ENCODE measurements at regions not wholly inside any gene's neighbourhood (a gene's known extent, or its start where the extent isn't known, plus 50 kb on each side); places are given as distances from the start of the nearest gene placed in this dataset.

DNA sequence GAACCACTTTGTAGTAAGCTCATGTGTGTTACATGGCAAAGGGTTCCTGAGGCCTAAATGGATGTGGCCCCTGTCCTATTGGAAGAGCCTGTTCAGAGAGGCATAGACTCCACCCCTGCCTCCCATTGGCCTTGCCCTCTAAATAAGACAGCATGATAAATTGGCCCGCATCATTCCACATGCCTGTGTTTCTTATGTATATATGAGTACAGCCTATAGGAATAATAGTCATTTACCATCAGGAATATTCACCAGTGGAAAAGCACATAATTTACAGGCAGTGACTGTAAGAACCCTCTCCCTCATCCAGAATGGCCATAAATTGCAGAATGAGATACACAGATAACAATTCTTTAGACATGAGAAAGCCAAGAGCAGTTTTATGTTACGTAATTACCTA, 519.5 kb upstream of the DAB1 start:
- no peaks in the 10 kb centered on the region for H3K9me3 ChIP-seq (ENCODE audit: control insufficient read depth, insufficient read depth, low read depth, low read length)
- H3K9ac ChIP-seq (ENCODE audit: low read length), result no peak overlapping the region
- H3K4me3 ChIP-seq (ENCODE audit: low read depth, low read length), result no peak overlapping the region
- no peaks in the 10 kb centered on the region for H3K4me1 ChIP-seq (ENCODE audit: control insufficient read depth, insufficient read depth, low read length)
- H3K36me3 ChIP-seq (ENCODE audit: control insufficient read depth, insufficient read depth, low read length), result no peaks in the 10 kb centered on the region
- no peak overlapping the region for H3K27ac ChIP-seq (ENCODE audit: low read depth, low read length)
- no peaks in the 10 kb centered on the region for H3K27me3 ChIP-seq (ENCODE audit: control insufficient read depth, insufficient read depth, low read length)

DNA sequence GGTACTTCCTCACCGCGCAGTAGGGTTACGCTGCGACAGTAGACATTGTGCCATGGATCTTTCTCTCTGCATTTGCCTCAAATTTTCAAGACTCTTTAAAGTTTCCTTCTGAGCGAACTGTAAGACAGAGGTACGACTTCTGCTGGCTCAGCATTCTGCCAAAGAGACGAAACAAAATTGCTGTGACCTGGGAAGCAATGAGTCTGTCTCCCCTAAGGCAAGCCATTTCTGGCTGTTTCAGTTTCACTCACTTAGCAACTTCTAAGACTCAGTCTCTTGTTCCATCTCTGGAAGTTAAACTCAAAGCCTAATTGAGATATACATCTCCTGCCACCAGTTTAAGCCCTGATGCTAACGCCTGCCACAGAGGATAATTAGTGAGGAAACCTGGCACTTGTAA, 510.9 kb upstream of the DAB1 start:
- Histone ChIP-seq H3K4me3 (ENCODE audit: low read depth, low read length) (no peak overlapping the region), H3K27me3 (ENCODE audit: control insufficient read depth, insufficient read depth, low read length) (no peaks in the 10 kb centered on the region), H3K4me1 (ENCODE audit: control insufficient read depth, insufficient read depth, low read length) (no peaks in the 10 kb centered on the region), H3K9ac (ENCODE audit: low read length) (no peak overlapping the region), H3K27ac (ENCODE audit: low read depth, low read length) (no peak overlapping the region), H3K9me3 (ENCODE audit: control insufficient read depth, insufficient read depth, low read depth, low read length) (no peaks in the 10 kb centered on the region), H3K36me3 (ENCODE audit: control insufficient read depth, insufficient read depth, low read length) (no peaks in the 10 kb centered on the region)

DNA sequence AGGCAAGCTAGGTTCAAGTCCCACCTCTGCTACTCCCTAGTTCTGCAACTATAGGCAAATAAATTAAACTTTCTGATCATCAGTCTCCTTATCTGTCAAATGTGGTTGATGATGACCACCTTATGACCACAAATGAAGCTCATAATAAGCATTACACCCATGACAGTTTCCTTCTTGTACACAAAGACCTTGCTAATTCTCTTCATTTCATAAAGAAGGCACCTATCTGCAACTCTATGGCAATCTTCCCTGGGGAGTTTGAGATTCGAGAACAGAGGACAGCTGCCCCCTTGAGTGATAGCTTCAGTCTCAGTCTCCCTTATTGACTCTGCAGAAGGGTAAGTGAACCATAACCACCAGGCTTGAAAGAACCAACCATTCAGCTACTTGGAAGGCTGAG, 503.1 kb upstream of the DAB1 start:
- Histone ChIP-seq H3K9ac (ENCODE audit: low read length) (no peak overlapping the region), H3K9me3 (ENCODE audit: control insufficient read depth, insufficient read depth, low read depth, low read length) (no peaks in the 10 kb centered on the region), H3K27me3 (ENCODE audit: control insufficient read depth, insufficient read depth, low read length) (no peaks in the 10 kb centered on the region), H3K4me3 (ENCODE audit: low read depth, low read length) (no peak overlapping the region), H3K36me3 (ENCODE audit: control insufficient read depth, insufficient read depth, low read length) (no peaks in the 10 kb centered on the region), H3K4me1 (ENCODE audit: control insufficient read depth, insufficient read depth, low read length) (peaks cover 6% of the 10 kb centered on the region; the same call in 1 of the 2 replicates), H3K27ac (ENCODE audit: low read depth, low read length) (no peak overlapping the region)

DNA sequence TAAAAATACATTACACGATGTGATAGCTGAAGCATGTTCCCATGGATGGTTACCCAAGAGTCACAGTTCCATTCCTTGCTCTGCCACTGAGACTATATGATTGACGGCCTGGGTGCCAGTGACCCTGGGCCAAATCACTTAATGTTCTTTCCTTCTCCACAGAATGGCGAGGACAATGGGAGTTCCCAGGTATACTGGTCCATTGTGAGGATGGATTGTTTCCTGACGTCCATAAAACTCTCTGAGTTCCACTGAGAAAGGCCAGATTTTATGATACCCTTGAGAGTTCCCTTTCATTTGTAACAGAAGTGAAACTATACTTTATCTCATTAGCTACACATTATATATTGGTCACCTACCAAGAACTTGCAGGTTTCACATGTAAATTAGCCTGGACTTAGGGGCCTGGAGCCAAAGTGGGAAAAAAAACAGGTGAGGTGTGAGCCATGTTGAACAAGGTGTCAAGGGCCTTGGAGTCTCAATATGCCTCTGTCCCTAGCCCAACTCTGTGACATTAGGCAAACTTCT, 502.2 kb upstream of the DAB1 start:
- Histone ChIP-seq H3K27me3 (ENCODE audit: control insufficient read depth, insufficient read depth, low read length) (no peaks in the 10 kb centered on the region), H3K36me3 (ENCODE audit: control insufficient read depth, insufficient read depth, low read length) (no peaks in the 10 kb centered on the region), H3K27ac (ENCODE audit: low read depth, low read length) (no peak overlapping the region), H3K9ac (ENCODE audit: low read length) (no peak overlapping the region), H3K9me3 (ENCODE audit: control insufficient read depth, insufficient read depth, low read depth, low read length) (no peaks in the 10 kb centered on the region), H3K4me3 (ENCODE audit: low read depth, low read length) (no peak overlapping the region), H3K4me1 (ENCODE audit: control insufficient read depth, insufficient read depth, low read length) (peaks cover 6% of the 10 kb centered on the region; the same call in 1 of the 2 replicates)

DNA sequence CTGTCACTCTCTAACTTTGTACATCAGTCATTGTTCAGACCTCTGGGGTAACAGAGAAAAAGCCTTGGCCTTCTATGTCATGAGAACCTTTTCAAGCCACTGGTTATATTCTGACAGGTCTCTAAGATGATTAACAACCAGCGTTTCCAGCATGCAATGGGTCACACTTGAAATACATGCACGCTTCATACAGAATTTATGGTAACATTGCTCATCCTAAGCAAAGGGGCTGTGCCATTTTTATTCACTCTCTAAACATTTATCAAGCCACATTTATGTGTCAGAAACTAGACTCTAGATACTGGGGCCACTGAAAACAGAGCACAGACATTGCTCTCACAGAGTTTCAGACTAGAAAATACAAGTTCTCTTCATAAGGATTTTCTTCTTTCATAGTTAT, 501.4 kb upstream of the DAB1 start:
- H3K4me3 ChIP-seq (ENCODE audit: low read depth, low read length), result no peak overlapping the region
- no peaks in the 10 kb centered on the region for H3K9me3 ChIP-seq (ENCODE audit: control insufficient read depth, insufficient read depth, low read depth, low read length)

DNA sequence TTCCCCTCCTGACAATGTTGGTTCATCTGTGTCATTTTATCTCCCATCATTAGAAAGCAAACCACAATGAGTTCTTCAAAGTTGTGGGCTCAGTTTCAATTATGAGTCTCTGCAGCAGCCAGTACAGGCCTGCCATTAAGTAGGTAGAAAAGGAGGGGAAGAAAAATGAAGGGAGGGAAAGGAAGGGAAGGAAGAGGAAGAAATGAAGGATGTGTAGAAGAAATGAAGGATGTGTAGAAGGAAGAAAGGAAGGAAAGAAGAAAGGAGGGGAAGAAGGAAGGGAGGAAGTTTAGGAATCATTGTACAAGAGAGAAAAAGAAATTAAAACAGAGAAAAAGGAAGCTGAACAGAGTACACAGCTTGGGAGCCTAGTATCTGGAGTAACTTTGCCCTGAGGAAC, 498.3 kb upstream of the DAB1 start:
- Histone ChIP-seq H3K27me3 (ENCODE audit: control insufficient read depth, insufficient read depth, low read length) (no peaks in the 10 kb centered on the region), H3K4me1 (ENCODE audit: control insufficient read depth, insufficient read depth, low read length) (peaks cover 2% of the 10 kb centered on the region; the same call in 1 of the 2 replicates), H3K9me3 (ENCODE audit: control insufficient read depth, insufficient read depth, low read depth, low read length) (no peaks in the 10 kb centered on the region), H3K36me3 (ENCODE audit: control insufficient read depth, insufficient read depth, low read length) (no peaks in the 10 kb centered on the region), H3K27ac (ENCODE audit: low read depth, low read length) (no peak overlapping the region), H3K9ac (ENCODE audit: low read length) (no peak overlapping the region), H3K4me3 (ENCODE audit: low read depth, low read length) (no peak overlapping the region)

More for the DNA sequence above, 501.4 kb upstream of the DAB1 start:
- H3K9ac ChIP-seq (ENCODE audit: low read length), result no peak overlapping the region
- no peak overlapping the region for H3K27ac ChIP-seq (ENCODE audit: low read depth, low read length)
- no peaks in the 10 kb centered on the region for H3K36me3 ChIP-seq (ENCODE audit: control insufficient read depth, insufficient read depth, low read length)
- no peaks in the 10 kb centered on the region for H3K27me3 ChIP-seq (ENCODE audit: control insufficient read depth, insufficient read depth, low read length)
- peaks cover 6% of the 10 kb centered on the region; the same call in 1 of the 2 replicates for H3K4me1 ChIP-seq (ENCODE audit: control insufficient read depth, insufficient read depth, low read length)

DNA sequence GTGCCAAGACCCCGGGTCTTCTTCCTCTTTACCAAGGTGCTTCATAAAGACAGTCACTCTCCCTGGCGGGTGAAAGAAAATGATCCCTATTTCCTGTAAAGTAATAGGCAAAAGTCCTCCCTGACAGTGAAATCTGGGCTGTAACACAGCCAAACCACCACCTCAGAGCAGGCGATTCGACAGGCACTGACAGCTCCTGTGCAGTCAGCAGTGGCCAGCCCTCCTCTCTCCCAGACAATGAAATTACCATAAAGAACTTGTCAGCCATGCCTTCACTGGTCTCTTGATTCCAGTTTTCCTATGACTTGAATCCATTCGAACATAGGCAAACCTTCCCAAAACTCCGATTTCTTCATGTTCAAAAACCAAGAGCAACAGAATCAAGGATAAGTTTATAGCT, 492.2 kb upstream of the DAB1 start:
- Histone ChIP-seq H3K4me3 (ENCODE audit: low read depth, low read length) (no peak overlapping the region), H3K9ac (ENCODE audit: low read length) (no peak overlapping the region), H3K9me3 (ENCODE audit: control insufficient read depth, insufficient read depth, low read depth, low read length) (no peaks in the 10 kb centered on the region), H3K4me1 (ENCODE audit: control insufficient read depth, insufficient read depth, low read length) (no peaks in the 10 kb centered on the region), H3K36me3 (ENCODE audit: control insufficient read depth, insufficient read depth, low read length) (no peaks in the 10 kb centered on the region), H3K27ac (ENCODE audit: low read depth, low read length) (no peak overlapping the region), H3K27me3 (ENCODE audit: control insufficient read depth, insufficient read depth, low read length) (no peaks in the 10 kb centered on the region)

DNA sequence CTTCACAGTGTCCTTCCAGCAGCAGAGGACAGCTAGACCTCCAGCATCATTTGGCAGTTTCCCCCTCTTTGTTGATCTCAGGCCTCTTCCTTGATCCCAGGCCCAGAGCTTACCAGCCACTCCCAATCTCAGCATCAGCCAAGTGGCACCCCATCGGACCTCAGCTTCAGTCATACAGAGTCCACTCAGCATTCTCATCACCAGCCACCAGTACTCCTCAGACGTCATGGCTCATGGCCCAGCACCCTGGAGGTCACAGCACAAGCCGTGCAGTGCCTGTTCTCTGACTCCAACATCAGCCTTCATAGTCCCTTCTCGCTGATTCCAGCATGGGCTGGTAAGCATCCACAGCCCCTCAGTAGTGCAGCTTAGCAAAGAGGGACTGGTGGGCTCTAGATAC, 487.6 kb upstream of the DAB1 start:
- H3K4me1 ChIP-seq (ENCODE audit: control insufficient read depth, insufficient read depth, low read length), result peaks cover 4% of the 10 kb centered on the region; the same call in 1 of the 2 replicates
- H3K9ac ChIP-seq (ENCODE audit: low read length), result no peak overlapping the region
- no peak overlapping the region for H3K4me3 ChIP-seq (ENCODE audit: low read depth, low read length)
- H3K27me3 ChIP-seq (ENCODE audit: control insufficient read depth, insufficient read depth, low read length), result no peaks in the 10 kb centered on the region
- no peaks in the 10 kb centered on the region for H3K9me3 ChIP-seq (ENCODE audit: control insufficient read depth, insufficient read depth, low read depth, low read length)
- no peaks in the 10 kb centered on the region for H3K36me3 ChIP-seq (ENCODE audit: control insufficient read depth, insufficient read depth, low read length)
- no peak overlapping the region for H3K27ac ChIP-seq (ENCODE audit: low read depth, low read length)

DNA sequence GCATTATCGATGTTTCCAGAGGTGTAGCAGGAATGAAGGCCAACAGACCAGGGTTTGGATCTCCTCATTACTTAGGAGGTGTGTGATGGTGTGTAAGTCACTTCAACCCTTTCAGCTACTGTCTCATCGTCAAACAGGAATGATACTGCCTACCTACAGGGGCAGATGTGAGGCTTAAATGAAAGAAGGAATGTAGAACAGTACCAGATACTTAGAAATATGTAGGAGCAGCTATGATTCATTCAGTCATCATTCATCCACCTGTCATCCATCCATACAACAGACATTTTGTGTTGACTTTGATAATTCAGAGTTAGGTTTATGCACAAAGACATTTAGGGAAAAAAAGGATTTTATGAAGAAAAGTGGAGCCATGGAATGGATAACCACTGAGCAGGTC, 486.9 kb upstream of the DAB1 start:
- no peak overlapping the region for H3K9ac ChIP-seq (ENCODE audit: low read length)
- no peak overlapping the region for H3K27ac ChIP-seq (ENCODE audit: low read depth, low read length)
- H3K27me3 ChIP-seq (ENCODE audit: control insufficient read depth, insufficient read depth, low read length), result no peaks in the 10 kb centered on the region
- no peaks in the 10 kb centered on the region for H3K36me3 ChIP-seq (ENCODE audit: control insufficient read depth, insufficient read depth, low read length)
- no peaks in the 10 kb centered on the region for H3K9me3 ChIP-seq (ENCODE audit: control insufficient read depth, insufficient read depth, low read depth, low read length)
- no peak overlapping the region for H3K4me3 ChIP-seq (ENCODE audit: low read depth, low read length)
- H3K4me1 ChIP-seq (ENCODE audit: control insufficient read depth, insufficient read depth, low read length), result peaks cover 4% of the 10 kb centered on the region; the same call in 1 of the 2 replicates

DNA sequence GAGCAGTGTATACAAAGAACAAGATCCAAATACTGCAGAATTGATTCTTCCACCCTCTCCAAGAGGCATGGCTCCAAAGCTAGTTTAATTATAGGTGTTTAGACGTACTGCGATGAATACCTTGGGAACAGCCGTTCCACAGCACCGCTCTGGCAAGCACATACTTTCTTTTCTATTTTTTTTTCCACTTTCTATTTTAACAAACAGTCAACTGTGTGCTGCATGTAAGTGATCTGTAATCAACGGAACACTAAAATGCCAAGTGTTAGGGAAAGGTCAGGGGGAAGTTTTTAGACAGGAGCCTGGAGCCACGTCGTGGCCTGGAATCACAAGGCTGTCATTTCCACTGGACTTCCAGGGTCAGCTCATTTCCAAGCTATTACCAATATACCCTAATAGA, 486.4 kb upstream of the DAB1 start:
- Histone ChIP-seq H3K27ac (ENCODE audit: low read depth, low read length) (no peak overlapping the region), H3K27me3 (ENCODE audit: control insufficient read depth, insufficient read depth, low read length) (no peaks in the 10 kb centered on the region), H3K9ac (ENCODE audit: low read length) (no peak overlapping the region), H3K4me3 (ENCODE audit: low read depth, low read length) (no peak overlapping the region), H3K4me1 (ENCODE audit: control insufficient read depth, insufficient read depth, low read length) (peaks cover 4% of the 10 kb centered on the region; the same call in 1 of the 2 replicates), H3K36me3 (ENCODE audit: control insufficient read depth, insufficient read depth, low read length) (no peaks in the 10 kb centered on the region), H3K9me3 (ENCODE audit: control insufficient read depth, insufficient read depth, low read depth, low read length) (no peaks in the 10 kb centered on the region)

DNA sequence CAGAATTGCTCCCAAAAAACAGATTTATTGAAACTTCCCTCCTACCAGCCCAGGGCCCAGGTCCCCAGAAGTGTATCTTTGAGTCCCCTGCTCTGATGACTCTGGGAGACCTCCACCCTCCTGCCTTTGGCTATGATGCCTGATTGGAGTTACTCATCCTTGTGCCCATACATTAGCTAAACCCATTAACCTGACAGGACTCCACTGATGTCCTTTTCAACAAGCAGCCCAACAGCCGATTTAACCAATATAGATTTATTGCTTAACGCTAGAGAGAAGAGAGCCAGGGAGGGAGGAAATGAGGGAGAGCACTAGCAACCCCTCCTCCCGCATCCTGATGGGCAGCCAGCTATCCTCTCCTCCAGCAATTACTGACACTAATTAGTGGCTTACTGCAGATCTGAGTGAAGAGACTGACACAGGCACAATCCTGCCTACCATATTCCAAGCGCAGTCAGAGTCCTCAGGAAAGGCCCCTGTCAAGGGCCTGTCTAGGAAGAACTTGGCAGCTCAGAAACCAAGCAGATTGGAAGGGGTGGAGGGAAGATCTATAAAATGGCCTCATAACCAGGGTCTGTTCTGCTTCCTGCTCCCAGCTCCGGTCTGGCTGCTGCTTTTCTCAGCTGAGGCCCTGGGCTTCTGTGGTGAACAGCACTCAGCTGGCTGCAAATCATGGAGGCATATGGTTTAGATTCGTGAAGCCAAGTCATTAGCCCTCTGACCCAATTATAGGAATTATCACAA, 484.5 kb upstream of the DAB1 start:
- Histone ChIP-seq H3K27me3 (ENCODE audit: control insufficient read depth, insufficient read depth, low read length) (no peaks in the 10 kb centered on the region), H3K27ac (ENCODE audit: low read depth, low read length) (no peak overlapping the region), H3K9ac (ENCODE audit: low read length) (no peak overlapping the region), H3K4me3 (ENCODE audit: low read depth, low read length) (no peak overlapping the region), H3K36me3 (ENCODE audit: control insufficient read depth, insufficient read depth, low read length) (no peaks in the 10 kb centered on the region), H3K9me3 (ENCODE audit: control insufficient read depth, insufficient read depth, low read depth, low read length) (no peaks in the 10 kb centered on the region), H3K4me1 (ENCODE audit: control insufficient read depth, insufficient read depth, low read length) (peaks cover 4% of the 10 kb centered on the region; the same call in 1 of the 2 replicates)

Data from HUES6 (cell line).